ENCODE measurements at regions not wholly inside any gene's neighbourhood (a gene's known extent, or its start where the extent isn't known, plus 50 kb on each side); places are given as distances from the start of the nearest gene placed in this dataset.

- H3K4me1 ChIP-seq: no peaks in the 10 kb centered on the region
- H3K9me3 ChIP-seq: no peaks in the 10 kb centered on the region
- TF ChIP-seq POLR2A (IDR thresholded peaks at IDR 0.05) (no peak), CTCF (IDR thresholded peaks at IDR 0.05) (no peak)
- no peaks in the 10 kb centered on the region for H3K27me3 ChIP-seq
- intact Hi-C loops (cut with DNase I; ENCODE audit: low total_unique reads): no loop called here
- H3K27ac ChIP-seq: no peak overlapping the region
- no peak overlapping the region for H3K4me3 ChIP-seq
- no peaks in the 10 kb centered on the region for H3K36me3 ChIP-seq
- no peak for DNase-seq
These were observed 132.6 kb downstream of the BANF2 start for GRCh38 chr20:17832236-17832915.

GRCh38 chr20:17828598-17829144 lies 128.9 kb downstream of the BANF2 start:
- Histone ChIP-seq H3K4me1 (no peaks in the 10 kb centered on the region), H3K4me3 (no peak overlapping the region), H3K27me3 (no peaks in the 10 kb centered on the region), H3K27ac (no peak overlapping the region), H3K36me3 (no peaks in the 10 kb centered on the region), H3K9me3 (no peaks in the 10 kb centered on the region)
- TF ChIP-seq POLR2A (IDR thresholded peaks at IDR 0.05): no peak
- no peak for TF ChIP-seq CTCF (IDR thresholded peaks at IDR 0.05)
- no peak for DNase-seq
- intact Hi-C loops (cut with DNase I; ENCODE audit: low total_unique reads): no loop called here

GRCh38 chr20:17827759-17828559 lies 128.2 kb downstream of the BANF2 start:
- DNase-seq: no peak
- H3K9me3 ChIP-seq: no peaks in the 10 kb centered on the region
- no peaks in the 10 kb centered on the region for H3K36me3 ChIP-seq
- H3K4me3 ChIP-seq: no peak overlapping the region
- TF ChIP-seq POLR2A (IDR thresholded peaks at IDR 0.05) (no peak), CTCF (IDR thresholded peaks at IDR 0.05) (no peak)
- intact Hi-C loops (cut with DNase I; ENCODE audit: low total_unique reads): no loop called here
- H3K27me3 ChIP-seq: no peaks in the 10 kb centered on the region
- no peaks in the 10 kb centered on the region for H3K4me1 ChIP-seq
- no peak overlapping the region for H3K27ac ChIP-seq

GRCh38 chr20:17827079-17827478 lies 127.3 kb downstream of the BANF2 start:
- Histone ChIP-seq H3K36me3 (no peaks in the 10 kb centered on the region), H3K27me3 (no peaks in the 10 kb centered on the region), H3K4me1 (no peaks in the 10 kb centered on the region), H3K4me3 (no peak overlapping the region), H3K27ac (no peak overlapping the region), H3K9me3 (no peaks in the 10 kb centered on the region)
- DNase-seq: no peak
- TF ChIP-seq CTCF (IDR thresholded peaks at IDR 0.05) (no peak), POLR2A (IDR thresholded peaks at IDR 0.05) (no peak)
- intact Hi-C loops (cut with DNase I; ENCODE audit: low total_unique reads): no loop called here

Measured in uterus (tissue), 3 donors.